CD4-positive, alpha-beta memory T cell (primary cell): ENCODE measurements at regions not wholly inside any gene's neighbourhood (a gene's known extent, or its start where the extent isn't known, plus 50 kb on each side); places are given as distances from the start of the nearest gene placed in this dataset.

ENCODE experiments used
- CTCF ChIA-PET: fragments of 350-600 bp; sonication (Branson Sonifier 250); formaldehyde crosslinking; loops from one replicate; lab custom pipeline; 2021; ENCODE audit warnings: inconsistent platforms; ENCODE audit not compliant: partially characterized antibody; lab: Charles Lee
- POLR2A ChIA-PET: fragments of 350-600 bp; sonication (Branson Sonifier 250); formaldehyde crosslinking; loops from one replicate; lab custom pipeline; 2021; ENCODE audit not compliant: partially characterized antibody; lab: Charles Lee
- DNase-seq, 5 donors: peaks; one replicate each; pipeline versions ENCODE4 v3.0.0 to v3.0.0-alpha.2; 2020 to 2022; ENCODE audit warnings: mixed read lengths in 1 of 5
- H3K27ac ChIP-seq: one replicate; pipeline ENCODE4 v1.7.0; 2013; ENCODE audit warnings: low read depth, low read length
- H3K27me3 ChIP-seq: 2 replicates; pipeline ENCODE4 v1.7.0; 2013; ENCODE audit warnings: mild to moderate bottlenecking, low read length, moderate library complexity; ENCODE audit not compliant: insufficient read depth
- H3K36me3 ChIP-seq: 2 replicates; pipeline ENCODE4 v1.7.0; 2013; ENCODE audit warnings: mild to moderate bottlenecking, low read length, moderate library complexity; ENCODE audit not compliant: insufficient read depth
- H3K4me1 ChIP-seq: 2 replicates; pipeline ENCODE4 v1.7.0; 2013; ENCODE audit warnings: mild to moderate bottlenecking, low read length, moderate library complexity; ENCODE audit not compliant: insufficient read depth
- H3K4me3 ChIP-seq, 2 donors: one replicate each; pipeline ENCODE4 v1.7.0; 2013; ENCODE audit warnings: low read length in 2 of 2, mild to moderate bottlenecking in 1 of 2
- H3K9me3 ChIP-seq, 2 donors: one replicate each; pipeline ENCODE4 v1.7.0; 2013; ENCODE audit warnings: low read length in 2 of 2, control low read depth in 1 of 2; ENCODE audit not compliant: control insufficient read depth in 1 of 2
- H3K27ac Mint-ChIP-seq, 7 donors: one replicate each; pipeline ENCODE4 v1.8.0; 2020 to 2021; ENCODE audit warnings: mixed read lengths in 7 of 7, mild to moderate bottlenecking in 6 of 7, inconsistent platforms in 3 of 7, moderate library complexity in 3 of 7
- H3K27me3 Mint-ChIP-seq, 2 donors: one replicate each; pipeline ENCODE4 v1.8.0; 2020 to 2021; ENCODE audit warnings: mixed read lengths in 2 of 2
- H3K36me3 Mint-ChIP-seq, 2 donors: one replicate each; pipeline ENCODE4 v1.8.0; 2020 to 2021; ENCODE audit warnings: mixed read lengths in 2 of 2, inconsistent platforms in 1 of 2, mild to moderate bottlenecking in 1 of 2
- H3K4me1 Mint-ChIP-seq, 4 donors: one replicate each; pipeline ENCODE4 v1.8.0; 2020 to 2021; ENCODE audit warnings: mixed read lengths in 4 of 4, mild to moderate bottlenecking in 1 of 4
- H3K4me3 Mint-ChIP-seq, 8 donors: one replicate each; pipeline ENCODE4 v1.8.0; 2020 to 2021; ENCODE audit warnings: mixed read lengths in 8 of 8, mild to moderate bottlenecking in 7 of 8, moderate library complexity in 6 of 8, inconsistent platforms in 3 of 8
- H3K9me3 Mint-ChIP-seq, 8 donors: one replicate each; pipeline ENCODE4 v1.8.0; 2020 to 2021; ENCODE audit warnings: mixed read lengths in 8 of 8, mild to moderate bottlenecking in 5 of 8, inconsistent platforms in 3 of 8, moderate library complexity in 1 of 8
- intact Hi-C: fragments of 100-400 bp; cut with micrococcal nuclease; formaldehyde crosslinking; loops from one replicate; pipeline ENCODE4 v1.15.1; 2023

DNA sequence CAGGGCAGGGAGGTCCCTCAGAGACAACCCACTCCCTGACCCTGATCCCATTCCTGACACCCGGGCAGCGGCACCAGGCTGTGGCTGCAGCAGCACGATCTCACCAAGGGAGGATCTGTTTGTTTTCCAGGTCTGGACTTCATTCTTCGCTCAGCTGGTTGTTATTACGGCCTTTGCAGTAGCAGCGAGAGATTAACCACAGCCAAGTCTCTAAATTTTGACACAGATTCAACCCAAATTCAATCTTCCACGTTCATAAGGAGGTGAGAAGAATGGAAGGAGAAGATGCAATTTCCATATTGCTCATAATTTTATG lies 91.1 kb upstream of the THBS2 start:
- Mint-ChIP-seq H3K4me1 (no peaks in the 10 kb centered on the region), H3K27ac (no peak overlapping the region), H3K36me3 (no peaks in the 10 kb centered on the region), H3K4me3 (no peak overlapping the region), H3K9me3 (peaks cover 0 to 5% (median 0%) of the 10 kb centered on the region in 8 donors), H3K27me3 (peaks cover 0 to 7% of the 10 kb centered on the region in 2 donors)
- H3K9me3 ChIP-seq: no peaks in the 10 kb centered on the region
- no peak for DNase-seq
- CTCF ChIA-PET: no interaction called here
- no peak overlapping the region for H3K27ac ChIP-seq
- intact Hi-C loops: no loop called here
- H3K4me1 ChIP-seq: no peaks in the 10 kb centered on the region
- H3K36me3 ChIP-seq: no peaks in the 10 kb centered on the region
- H3K4me3 ChIP-seq: no peak overlapping the region
- POLR2A ChIA-PET: no interaction called here
- no peaks in the 10 kb centered on the region for H3K27me3 ChIP-seq

- Mint-ChIP-seq H3K36me3 (no peaks in the 10 kb centered on the region), H3K9me3 (no peaks in the 10 kb centered on the region), H3K4me3 (no peak overlapping the region), H3K4me1 (no peaks in the 10 kb centered on the region), H3K27me3 (peaks cover 0 to 7% of the 10 kb centered on the region in 2 donors), H3K27ac (no peak overlapping the region)
- no peaks in the 10 kb centered on the region for H3K27me3 ChIP-seq
- CTCF ChIA-PET: no interaction called here
- DNase-seq: no peak
- no peaks in the 10 kb centered on the region for H3K36me3 ChIP-seq
- H3K9me3 ChIP-seq: no peaks in the 10 kb centered on the region
- no peak overlapping the region for H3K27ac ChIP-seq
- H3K4me1 ChIP-seq: no peaks in the 10 kb centered on the region
- POLR2A ChIA-PET: no interaction called here
- intact Hi-C loops: no loop called here
- H3K4me3 ChIP-seq: no peak overlapping the region
Observed at GRCh38 chr6:169343886-169344749, 90.5 kb upstream of the THBS2 start.

DNA sequence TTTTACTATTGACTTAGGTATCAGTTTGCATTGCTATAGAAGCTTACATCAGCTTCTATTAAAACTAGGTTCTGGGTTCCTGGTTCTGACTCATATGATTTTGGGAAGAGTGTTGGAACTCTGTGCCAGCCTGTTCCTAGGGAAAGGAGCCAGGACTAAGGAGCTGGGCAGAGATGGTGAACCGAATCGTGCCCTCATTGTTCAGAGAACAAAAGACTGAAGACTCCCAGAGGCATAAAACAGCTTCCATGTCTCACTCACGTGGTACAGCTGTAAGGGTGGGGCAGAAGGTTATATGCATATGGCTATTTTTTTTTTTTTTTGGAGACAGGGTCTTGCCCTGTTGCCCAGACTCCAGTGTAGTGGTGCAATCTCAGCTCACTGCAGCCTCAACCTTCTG lies 89.1 kb upstream of the THBS2 start:
- intact Hi-C loops: no loop called here
- Histone ChIP-seq H3K27ac (no peak overlapping the region), H3K9me3 (no peaks in the 10 kb centered on the region), H3K4me3 (no peak overlapping the region), H3K27me3 (no peaks in the 10 kb centered on the region), H3K4me1 (no peaks in the 10 kb centered on the region), H3K36me3 (no peaks in the 10 kb centered on the region)
- POLR2A ChIA-PET: no interaction called here
- Mint-ChIP-seq H3K9me3 (no peaks in the 10 kb centered on the region), H3K36me3 (no peaks in the 10 kb centered on the region), H3K27ac (no peak overlapping the region), H3K27me3 (peaks cover 0 to 7% of the 10 kb centered on the region in 2 donors), H3K4me3 (no peak overlapping the region), H3K4me1 (no peaks in the 10 kb centered on the region)
- CTCF ChIA-PET: no interaction called here
- no peak for DNase-seq

DNA sequence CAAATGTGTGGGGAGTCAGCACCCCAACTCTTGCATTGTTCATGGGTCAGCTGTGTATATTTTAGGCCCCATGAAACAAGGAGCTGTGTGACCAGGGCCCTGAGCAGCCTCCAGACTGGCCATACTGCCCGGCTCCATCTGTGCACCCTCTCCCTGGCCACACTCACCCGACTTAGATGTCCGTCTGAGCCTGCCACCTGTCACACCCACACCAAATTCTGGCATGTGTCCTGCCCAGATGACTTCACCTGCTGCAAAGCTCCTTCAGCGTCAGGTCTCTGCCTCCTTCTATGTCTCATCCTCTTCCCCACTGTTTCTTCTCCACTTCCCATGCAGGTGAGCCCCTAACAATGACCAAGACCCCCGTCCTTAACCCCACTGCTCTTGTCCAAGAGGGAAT lies 88.1 kb upstream of the THBS2 start:
- H3K27ac ChIP-seq: no peak overlapping the region
- Mint-ChIP-seq H3K4me1 (no peaks in the 10 kb centered on the region), H3K27me3 (peaks cover 0 to 8% of the 10 kb centered on the region in 2 donors), H3K4me3 (no peak overlapping the region), H3K9me3 (no peaks in the 10 kb centered on the region), H3K27ac (no peak overlapping the region), H3K36me3 (no peaks in the 10 kb centered on the region)
- no peak overlapping the region for H3K4me3 ChIP-seq
- no peaks in the 10 kb centered on the region for H3K36me3 ChIP-seq
- DNase-seq: no peak
- no peaks in the 10 kb centered on the region for H3K27me3 ChIP-seq
- no peaks in the 10 kb centered on the region for H3K9me3 ChIP-seq
- CTCF ChIA-PET: no interaction called here
- no peaks in the 10 kb centered on the region for H3K4me1 ChIP-seq
- POLR2A ChIA-PET: no interaction called here
- intact Hi-C loops: no loop called here

DNA sequence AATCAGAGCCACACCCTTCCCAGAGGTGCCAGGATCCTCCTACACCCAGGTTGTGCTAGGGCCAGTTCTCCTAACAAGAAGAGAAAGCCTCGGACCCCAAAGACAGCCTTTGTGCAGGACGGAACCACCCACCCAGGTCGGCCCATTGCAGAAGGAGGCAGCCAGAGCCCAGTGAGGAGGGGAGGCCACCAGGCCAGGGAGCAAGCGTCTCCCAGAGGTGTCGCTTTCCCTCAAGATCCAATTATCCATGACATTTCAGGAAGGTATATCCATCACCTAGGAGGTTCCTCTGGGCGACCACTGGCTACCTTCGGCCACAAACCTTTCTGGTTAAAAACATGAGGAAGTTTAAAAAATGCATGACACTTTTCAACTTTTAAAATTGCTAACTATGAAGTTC lies 87.4 kb upstream of the THBS2 start:
- no peaks in the 10 kb centered on the region for H3K27me3 ChIP-seq
- no peaks in the 10 kb centered on the region for H3K36me3 ChIP-seq
- ChIA-PET POLR2A (no interaction called here), CTCF (no interaction called here)
- no peak overlapping the region for H3K27ac ChIP-seq
- H3K4me1 ChIP-seq: no peaks in the 10 kb centered on the region
- no peak overlapping the region for H3K4me3 Mint-ChIP-seq
- no peak for DNase-seq
- no peak overlapping the region for H3K4me3 ChIP-seq
- H3K4me1 Mint-ChIP-seq: no peaks in the 10 kb centered on the region
- peaks cover 0 to 8% of the 10 kb centered on the region in 2 donors for H3K27me3 Mint-ChIP-seq
- H3K36me3 Mint-ChIP-seq: no peaks in the 10 kb centered on the region
- intact Hi-C loops: no loop called here
- no peak overlapping the region for H3K27ac Mint-ChIP-seq
- no peaks in the 10 kb centered on the region for H3K9me3 ChIP-seq
- H3K9me3 Mint-ChIP-seq: no peaks in the 10 kb centered on the region

DNA sequence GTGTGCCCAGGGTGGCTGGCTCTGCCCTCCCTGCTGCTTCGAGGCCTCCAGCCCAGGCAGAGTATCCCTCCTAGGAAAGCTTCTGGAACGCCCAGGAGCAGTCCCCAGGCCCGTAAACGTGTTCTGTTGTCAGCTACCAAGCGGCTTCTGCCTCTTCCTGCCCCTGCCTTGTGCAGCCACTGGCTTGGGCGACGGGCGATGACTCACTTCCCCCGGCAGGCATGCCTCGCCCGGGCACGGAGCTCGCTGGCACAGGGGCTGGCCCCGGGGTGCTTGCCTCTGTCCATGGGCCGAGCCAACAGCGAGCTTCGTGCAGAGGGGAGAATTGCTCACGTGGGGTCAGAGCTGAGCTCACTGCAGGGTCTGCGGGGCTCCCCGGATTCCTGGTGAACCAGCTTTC lies 86.7 kb upstream of the THBS2 start:
- H3K36me3 ChIP-seq: no peaks in the 10 kb centered on the region
- H3K27ac Mint-ChIP-seq: no peak overlapping the region
- no peaks in the 10 kb centered on the region for H3K36me3 Mint-ChIP-seq
- no peak for DNase-seq
- no peaks in the 10 kb centered on the region for H3K4me1 ChIP-seq
- CTCF ChIA-PET: no interaction called here
- no peaks in the 10 kb centered on the region for H3K9me3 Mint-ChIP-seq
- no peak overlapping the region for H3K27ac ChIP-seq
- no peak overlapping the region for H3K4me3 ChIP-seq
- POLR2A ChIA-PET: no interaction called here
- H3K27me3 ChIP-seq: no peaks in the 10 kb centered on the region
- peaks cover 0 to 5% of the 10 kb centered on the region in 2 donors for H3K27me3 Mint-ChIP-seq
- H3K4me1 Mint-ChIP-seq: no peaks in the 10 kb centered on the region
- intact Hi-C loops: no loop called here
- no peaks in the 10 kb centered on the region for H3K9me3 ChIP-seq
- no peak overlapping the region for H3K4me3 Mint-ChIP-seq

DNA sequence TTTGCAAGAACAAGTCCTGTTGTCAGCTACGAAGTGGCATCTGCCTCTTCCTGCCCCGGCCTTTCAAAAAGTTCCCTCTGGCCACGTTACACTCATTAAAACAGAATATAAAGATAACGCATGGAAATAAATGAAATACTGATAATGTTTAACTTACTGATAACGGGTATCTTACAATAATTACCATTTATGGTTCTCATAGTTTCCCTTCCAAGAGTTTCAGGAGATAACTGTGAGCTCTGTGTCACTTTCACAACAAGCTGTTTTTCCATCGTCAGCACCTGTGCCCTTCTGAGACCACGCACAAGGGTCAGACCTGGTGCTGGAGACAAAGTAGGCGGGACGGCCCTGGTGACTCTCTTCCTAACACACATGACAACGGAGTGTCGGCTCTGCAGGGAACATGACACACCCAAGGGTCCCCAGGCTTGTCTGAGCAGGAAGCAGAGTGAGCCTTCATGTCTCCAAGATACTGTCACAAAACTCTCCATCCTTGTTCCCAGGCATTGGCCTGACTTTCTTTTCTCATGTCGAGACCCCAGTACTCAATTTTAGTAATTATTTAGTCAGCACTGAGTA lies 86.2 kb upstream of the THBS2 start:
- no peak overlapping the region for H3K4me3 ChIP-seq
- Mint-ChIP-seq H3K36me3 (no peaks in the 10 kb centered on the region), H3K27me3 (peaks cover 0 to 5% of the 10 kb centered on the region in 2 donors), H3K27ac (no peak overlapping the region), H3K4me3 (no peak overlapping the region), H3K4me1 (no peaks in the 10 kb centered on the region), H3K9me3 (no peaks in the 10 kb centered on the region)
- ChIA-PET POLR2A (no interaction called here), CTCF (no interaction called here)
- H3K4me1 ChIP-seq: no peaks in the 10 kb centered on the region
- DNase-seq: no peak
- intact Hi-C loops: no loop called here
- H3K36me3 ChIP-seq: no peaks in the 10 kb centered on the region
- no peak overlapping the region for H3K27ac ChIP-seq
- H3K27me3 ChIP-seq: no peaks in the 10 kb centered on the region
- H3K9me3 ChIP-seq: no peaks in the 10 kb centered on the region
